ENCODE measurements at regions not wholly inside any gene's neighbourhood (a gene's known extent, or its start where the extent isn't known, plus 50 kb on each side); places are given as distances from the start of the nearest gene placed in this dataset.
"Not testable (repeated sequence)": the region's sequence is repeated elsewhere in the genome, so short reads cannot be mapped to it uniquely, and the experiment has no call there.

GRCh38 chr10:28995497-28995896 lies 293.4 kb upstream of the LYZL1 start:
- no peak for DNase-seq

GRCh38 chr10:28996345-28996744 lies 292.5 kb upstream of the LYZL1 start:
- DNase-seq, result no peak

GRCh38 chr10:28996947-28997551 lies 291.8 kb upstream of the LYZL1 start:
- DNase-seq, result no peak

- no peak for DNase-seq
Observed at GRCh38 chr10:28997734-28998133, 291.1 kb upstream of the LYZL1 start.

- DNase-seq, result no peak
Observed at GRCh38 chr10:29001801-29002200, 287.1 kb upstream of the LYZL1 start.

GRCh38 chr10:29003014-29003413 lies 285.9 kb upstream of the LYZL1 start:
- DNase-seq, result not testable (repeated sequence)

- DNase-seq, result no peak
Observed at GRCh38 chr10:29005988-29006387, 282.9 kb upstream of the LYZL1 start.

- no peak for DNase-seq
Observed at GRCh38 chr10:29007370-29007747, 281.5 kb upstream of the LYZL1 start.

- no peak for DNase-seq
Observed at GRCh38 chr10:29007748-29008610, 280.9 kb upstream of the LYZL1 start.

- DNase-seq, result no peak
Observed at GRCh38 chr10:29009464-29009863, 279.4 kb upstream of the LYZL1 start.

- no peak for DNase-seq
Observed at GRCh38 chr10:29011516-29011915, 277.4 kb upstream of the LYZL1 start.

GRCh38 chr10:29012926-29013554 lies 275.8 kb upstream of the LYZL1 start:
- no peak for DNase-seq

- DNase-seq, result no peak
Observed at GRCh38 chr10:29021591-29021990, 267.3 kb upstream of the LYZL1 start.

- DNase-seq, result no peak
Observed at GRCh38 chr10:29022513-29022912, 266.4 kb upstream of the LYZL1 start.

- no peak for DNase-seq
Observed at GRCh38 chr10:29023678-29024077, 265.2 kb upstream of the LYZL1 start.

- DNase-seq, result no peak
Observed at GRCh38 chr10:29026065-29026797, 262.6 kb upstream of the LYZL1 start.

- DNase-seq, result no peak
Observed at GRCh38 chr10:29026802-29027580, 261.9 kb upstream of the LYZL1 start.

- no peak for DNase-seq
Observed at GRCh38 chr10:29028486-29028885, 260.4 kb upstream of the LYZL1 start.

- no peak for DNase-seq
Observed at GRCh38 chr10:29030900-29031299, 258.0 kb upstream of the LYZL1 start.

GRCh38 chr10:29032169-29032568 lies 256.7 kb upstream of the LYZL1 start:
- DNase-seq, result no peak

- no peak for DNase-seq
Observed at GRCh38 chr10:29033311-29033940, 255.4 kb upstream of the LYZL1 start.

GRCh38 chr10:29034592-29034991 lies 254.3 kb upstream of the LYZL1 start:
- DNase-seq, result no peak
